WERI-Rb-1 (cell line): ENCODE measurements at regions not wholly inside any gene's neighbourhood (a gene's known extent, or its start where the extent isn't known, plus 50 kb on each side); places are given as distances from the start of the nearest gene placed in this dataset.
"Not testable (repeated sequence)": the region's sequence is repeated elsewhere in the genome, so short reads cannot be mapped to it uniquely, and the experiment has no call there.

Experiments used
- DNase-seq: peaks from one replicate; pipeline ENCODE4 v3.0.0-alpha.2; 2020
- H3K27ac ChIP-seq: fragments of 250-450 bp; sonication (Bioruptor Pico); 2 replicates; pipeline ENCODE4 v1.5.1; 2020; ENCODE audit warnings: mild to moderate bottlenecking, moderate library complexity
- H3K27me3 ChIP-seq: fragments of 250-450 bp; sonication (Bioruptor Pico); 2 replicates; pipeline ENCODE4 v1.5.1; 2021; ENCODE audit warnings: mild to moderate bottlenecking, low read depth, moderate library complexity; ENCODE audit not compliant: insufficient read depth, severe bottlenecking
- H3K36me3 ChIP-seq: fragments of 250-450 bp; sonication (Bioruptor Pico); 2 replicates; pipeline ENCODE4 v1.5.1; 2020; ENCODE audit warnings: mild to moderate bottlenecking, moderate library complexity
- H3K4me3 ChIP-seq: 2 replicates; pipeline ENCODE4 v1.5.1; 2011; ENCODE audit warnings: low read depth, mild to moderate bottlenecking, control low read depth, low read length
- H3K9me3 ChIP-seq: fragments of 250-450 bp; sonication (Bioruptor Pico); 2 replicates; pipeline ENCODE4 v1.5.1; 2021; ENCODE audit warnings: mild to moderate bottlenecking, moderate library complexity; ENCODE audit not compliant: severe bottlenecking
- TF ChIP-seq, protein P1 (sequence below): IDR thresholded peaks from 2 replicates; pipeline ENCODE4 v1.5.1; 2011; ENCODE audit warnings: low read depth, mild to moderate bottlenecking, control low read depth, inconsistent platforms, low read length

DNA sequence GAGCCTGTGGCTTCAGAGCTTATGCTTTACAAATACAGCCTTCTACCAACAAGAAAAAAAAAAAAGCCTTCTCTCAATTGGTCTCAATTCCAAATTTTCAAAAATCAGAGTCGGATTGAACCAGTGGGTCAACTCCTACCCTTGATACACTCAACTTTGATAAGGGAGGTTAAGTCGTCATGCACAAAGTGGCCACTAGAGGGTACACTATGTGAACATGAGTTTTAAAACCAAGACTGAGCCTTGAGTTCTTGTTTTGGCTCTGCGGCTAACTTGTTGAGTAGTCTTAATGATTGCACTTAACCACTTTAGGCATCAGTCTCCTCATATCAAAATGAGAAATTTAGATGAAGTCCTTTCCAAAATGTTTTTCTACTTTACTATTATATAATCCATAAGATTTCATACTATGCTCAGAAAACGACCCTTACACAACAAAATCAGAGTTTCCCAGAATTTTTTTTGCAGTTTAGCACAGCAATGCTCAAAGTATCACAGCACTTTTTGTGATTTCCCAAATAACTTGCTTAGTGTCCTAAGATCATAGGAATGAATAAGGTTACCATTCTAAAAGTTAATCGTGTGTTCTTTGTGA is 92.9 kb upstream of the MTAP start:
- DNase-seq: peak; percentile 65
- H3K4me3 ChIP-seq: no peak overlapping the region
- no peaks in the 10 kb centered on the region for H3K9me3 ChIP-seq
- H3K27ac ChIP-seq: no peak overlapping the region
- H3K27me3 ChIP-seq: no peaks in the 10 kb centered on the region
- no peaks in the 10 kb centered on the region for H3K36me3 ChIP-seq
- TF ChIP-seq, protein P1, sequence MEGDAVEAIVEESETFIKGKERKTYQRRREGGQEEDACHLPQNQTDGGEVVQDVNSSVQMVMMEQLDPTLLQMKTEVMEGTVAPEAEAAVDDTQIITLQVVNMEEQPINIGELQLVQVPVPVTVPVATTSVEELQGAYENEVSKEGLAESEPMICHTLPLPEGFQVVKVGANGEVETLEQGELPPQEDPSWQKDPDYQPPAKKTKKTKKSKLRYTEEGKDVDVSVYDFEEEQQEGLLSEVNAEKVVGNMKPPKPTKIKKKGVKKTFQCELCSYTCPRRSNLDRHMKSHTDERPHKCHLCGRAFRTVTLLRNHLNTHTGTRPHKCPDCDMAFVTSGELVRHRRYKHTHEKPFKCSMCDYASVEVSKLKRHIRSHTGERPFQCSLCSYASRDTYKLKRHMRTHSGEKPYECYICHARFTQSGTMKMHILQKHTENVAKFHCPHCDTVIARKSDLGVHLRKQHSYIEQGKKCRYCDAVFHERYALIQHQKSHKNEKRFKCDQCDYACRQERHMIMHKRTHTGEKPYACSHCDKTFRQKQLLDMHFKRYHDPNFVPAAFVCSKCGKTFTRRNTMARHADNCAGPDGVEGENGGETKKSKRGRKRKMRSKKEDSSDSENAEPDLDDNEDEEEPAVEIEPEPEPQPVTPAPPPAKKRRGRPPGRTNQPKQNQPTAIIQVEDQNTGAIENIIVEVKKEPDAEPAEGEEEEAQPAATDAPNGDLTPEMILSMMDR: peak; percentile 79

GRCh38 chr9:21710548-21711191 is 91.8 kb upstream of the MTAP start:
- Histone ChIP-seq H3K9me3 (no peaks in the 10 kb centered on the region), H3K36me3 (no peaks in the 10 kb centered on the region), H3K27ac (no peak overlapping the region), H3K27me3 (no peaks in the 10 kb centered on the region), H3K4me3 (no peak overlapping the region)
- no peak for DNase-seq
- TF ChIP-seq, protein P1: no peak

- no peaks in the 10 kb centered on the region for H3K36me3 ChIP-seq
- H3K9me3 ChIP-seq: no peaks in the 10 kb centered on the region
- TF ChIP-seq, protein P1: no peak
- peak; percentile 39 for DNase-seq
- H3K4me3 ChIP-seq: no peak overlapping the region
- H3K27me3 ChIP-seq: no peaks in the 10 kb centered on the region
- no peak overlapping the region for H3K27ac ChIP-seq
These were observed 90.9 kb upstream of the MTAP start for GRCh38 chr9:21711504-21711903.

GRCh38 chr9:21715408-21715807 is 87.0 kb upstream of the MTAP start:
- no peaks in the 10 kb centered on the region for H3K36me3 ChIP-seq
- H3K9me3 ChIP-seq: no peaks in the 10 kb centered on the region
- DNase-seq: no peak
- TF ChIP-seq, protein P1: no peak
- H3K27me3 ChIP-seq: no peaks in the 10 kb centered on the region
- no peak overlapping the region for H3K4me3 ChIP-seq
- H3K27ac ChIP-seq: no peak overlapping the region

DNA sequence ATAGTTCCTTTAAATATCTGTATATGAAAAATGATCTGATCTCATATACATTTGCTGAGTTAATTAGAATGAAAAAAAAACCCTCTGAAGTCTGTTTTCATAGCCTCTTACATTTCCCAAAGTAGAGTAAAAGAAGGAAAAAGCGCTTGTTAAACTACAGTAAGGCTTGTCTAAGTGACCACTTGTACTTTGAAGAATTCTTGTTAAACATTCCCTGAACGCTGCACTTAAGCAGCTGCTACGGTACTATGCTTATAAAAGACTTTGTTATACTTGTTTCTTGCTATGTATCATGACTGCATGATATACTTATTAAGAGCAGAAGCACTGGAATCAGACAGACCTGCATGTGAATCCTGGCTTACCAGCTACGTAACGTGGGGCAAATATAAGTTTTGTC is 81.7 kb upstream of the MTAP start:
- no peak overlapping the region for H3K4me3 ChIP-seq
- H3K27ac ChIP-seq: no peak overlapping the region
- no peaks in the 10 kb centered on the region for H3K36me3 ChIP-seq
- no peaks in the 10 kb centered on the region for H3K27me3 ChIP-seq
- no peak for DNase-seq
- TF ChIP-seq, protein P1: no peak
- H3K9me3 ChIP-seq: no peaks in the 10 kb centered on the region

DNA sequence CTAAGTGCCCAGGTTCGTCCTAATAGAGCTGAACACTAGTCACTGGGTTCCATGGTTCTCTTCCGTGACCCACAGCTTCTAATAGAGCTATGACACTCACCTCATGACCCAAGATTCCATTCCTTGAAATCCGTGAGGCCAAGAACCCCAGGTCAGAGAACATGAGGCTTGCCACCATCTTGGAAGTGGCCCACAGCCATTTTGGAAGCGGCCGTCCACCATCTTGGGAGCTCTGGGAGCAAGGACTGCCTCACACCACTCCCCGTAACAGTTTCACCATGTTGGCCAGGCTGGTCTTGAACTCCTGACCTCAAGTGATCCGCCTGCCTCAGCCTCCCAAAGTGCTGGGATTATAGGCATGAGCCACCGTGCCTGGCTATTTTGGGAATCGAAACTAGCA is 75.0 kb upstream of the MTAP start:
- not testable (repeated sequence) for H3K36me3 ChIP-seq, DNase-seq, H3K4me3 ChIP-seq

More for the DNA sequence above, 75.0 kb upstream of the MTAP start:
- not testable (repeated sequence) for H3K9me3 ChIP-seq, H3K27ac ChIP-seq, H3K27me3 ChIP-seq
